HG02798 (cell line): ENCODE measurements at regions not wholly inside any gene's neighbourhood (a gene's known extent, or its start where the extent isn't known, plus 50 kb on each side); places are given as distances from the start of the nearest gene placed in this dataset.

Experiments used
- ATAC-seq: cut with Tn5 transposase; IDR thresholded peaks from one replicate; pipeline ENCODE4 v1.9.1; 2021; ENCODE audit warnings: mild to moderate bottlenecking; ENCODE audit not compliant: unreplicated experiment, poor library complexity

GRCh38 chrX:78213331-78213730 lies 73.9 kb upstream of the TAF9B start:
- no peak for ATAC-seq

- ATAC-seq = peak; percentile 35
Measured at GRCh38 chrX:78199851-78200250, 60.4 kb upstream of the TAF9B start.
